Testis (tissue), 2 donors: ENCODE measurements at regions not wholly inside any gene's neighbourhood (a gene's known extent, or its start where the extent isn't known, plus 50 kb on each side); places are given as distances from the start of the nearest gene placed in this dataset.

Experiments
- CTCF ChIP-seq, 3 experiments: fragments of 450-650 bp in 2 of 3; fragments of 200-600 bp in 1 of 3; sonication (generic) in 1 of 3; IDR thresholded peaks; one replicate each; pipeline ENCODE4 v1.5.1; 2016 to 2019; ENCODE audit warnings: antibody characterized with exemption in 3 of 3, mild to moderate bottlenecking in 2 of 3, moderate library complexity in 1 of 3
- POLR2A ChIP-seq: fragments of 450-650 bp; IDR thresholded peaks from one replicate; pipeline ENCODE4 v1.6.1; 2017; ENCODE audit warnings: antibody characterized with exemption, mild to moderate bottlenecking, moderate library complexity

DNA sequence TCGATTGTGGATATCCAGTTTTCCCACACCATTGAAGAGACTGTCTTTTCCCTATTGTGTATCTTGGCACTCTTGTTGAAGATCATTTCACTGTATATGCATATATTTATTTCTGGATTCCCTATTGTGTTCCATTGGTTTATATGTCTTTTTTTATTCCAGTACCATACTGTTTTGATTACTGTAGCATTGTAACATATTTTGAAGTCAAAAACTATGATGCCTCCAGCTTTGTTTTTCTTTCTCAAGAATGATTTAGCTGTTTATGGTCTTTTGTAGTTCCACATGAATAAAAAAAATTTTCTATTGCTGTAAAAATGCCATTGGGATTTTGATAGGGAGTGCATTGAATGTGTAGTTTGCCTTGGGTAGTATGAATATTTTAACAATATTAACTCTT, 128.1 kb upstream of the SLC38A2 start:
- TF ChIP-seq CTCF (IDR thresholded peaks at IDR 0.05) (no peak), POLR2A (no peak)
